Fibroblast of lung (primary cell): ENCODE measurements at regions not wholly inside any gene's neighbourhood (a gene's known extent, or its start where the extent isn't known, plus 50 kb on each side); places are given as distances from the start of the nearest gene placed in this dataset.
"Not testable (repeated sequence)": the region's sequence is repeated elsewhere in the genome, so short reads cannot be mapped to it uniquely, and the experiment has no call there.

Experiments used
- DNase-seq, 2 donors: peaks; one replicate each; pipeline versions ENCODE4 v3.0.0 to v3.0.0-alpha.2; 2010; ENCODE audit warnings: low read depth in 2 of 2
- H2AFZ ChIP-seq: 2 replicates; pipeline ENCODE4 v1.5.1; 2012; ENCODE audit warnings: low read length, control low read depth, inconsistent platforms
- H3K27ac ChIP-seq: 2 replicates; pipeline ENCODE4 v1.5.1; 2011; ENCODE audit warnings: low read length, control low read depth; ENCODE audit not compliant: insufficient read depth
- H3K27me3 ChIP-seq: 2 replicates; pipeline ENCODE4 v1.5.1; 2011; ENCODE audit warnings: mild to moderate bottlenecking, low read length; ENCODE audit not compliant: control insufficient read depth, insufficient read depth
- H3K36me3 ChIP-seq: 2 replicates; pipeline ENCODE4 v1.5.1; 2011; ENCODE audit warnings: low read length; ENCODE audit not compliant: control insufficient read depth, insufficient read depth
- H3K4me1 ChIP-seq: 2 replicates; pipeline ENCODE4 v1.5.1; 2011; ENCODE audit warnings: low read length; ENCODE audit not compliant: control insufficient read depth, insufficient read depth; ENCODE audit errors: extremely low read depth
- H3K4me2 ChIP-seq: 2 replicates; pipeline ENCODE4 v1.5.1; 2011; ENCODE audit warnings: low read length, control low read depth; ENCODE audit not compliant: insufficient read depth; ENCODE audit errors: extremely low read depth
- H3K4me3 ChIP-seq, 4 experiments: fragments of 200-600 bp in 1 of 4; sonication (generic) in 1 of 4; replicated peaks in 1 of 4; 2 replicates each; pipeline ENCODE4 v1.5.1; 2011 to 2016; ENCODE audit warnings: low read length in 4 of 4, low read depth in 3 of 4, mild to moderate bottlenecking in 3 of 4, control low read depth in 2 of 4, inconsistent platforms in 1 of 4, mixed read lengths in 1 of 4; ENCODE audit not compliant: insufficient read depth in 1 of 4; ENCODE audit errors: control extremely low read depth in 1 of 4
- H3K79me2 ChIP-seq: 2 replicates; pipeline ENCODE4 v1.5.1; 2012; ENCODE audit warnings: mild to moderate bottlenecking, low read length, inconsistent platforms; ENCODE audit not compliant: control insufficient read depth, insufficient read depth
- H3K9ac ChIP-seq: 2 replicates; pipeline ENCODE4 v1.5.1; 2011; ENCODE audit warnings: mild to moderate bottlenecking, low read length, control low read depth; ENCODE audit not compliant: insufficient read depth
- H3K9me3 ChIP-seq: 2 replicates; pipeline ENCODE4 v1.5.1; 2012; ENCODE audit warnings: low read depth, low read length; ENCODE audit not compliant: control insufficient read depth, insufficient read depth
- H4K20me1 ChIP-seq: 2 replicates; pipeline ENCODE4 v1.5.1; 2011; ENCODE audit warnings: low read length; ENCODE audit not compliant: control insufficient read depth, insufficient read depth; ENCODE audit errors: extremely low read depth
- CTCF ChIP-seq, 2 donors: IDR thresholded peaks in 1 of 2; conservative IDR thresholded peaks in 1 of 2; 1 replicate in 1 of 2; 2 replicates in 1 of 2; pipeline ENCODE4 v1.5.1; 2011 to 2012; ENCODE audit warnings: low read length in 2 of 2, control low read depth in 1 of 2, inconsistent platforms in 1 of 2, low read depth in 1 of 2, mild to moderate bottlenecking in 1 of 2
- EZH2 ChIP-seq: IDR thresholded peaks from 2 replicates; pipeline ENCODE4 v1.5.1; 2012; ENCODE audit warnings: low read length, control low read depth, mild to moderate bottlenecking; ENCODE audit errors: missing control alignments

GRCh38 chr10:131580076-131580652 lies 268.6 kb upstream of the TCERG1L start:
- Histone ChIP-seq H3K4me2 (no peak overlapping the region), H3K4me3 (no peak overlapping the region), H3K79me2 (no peaks in the 10 kb centered on the region), H3K4me1 (no peaks in the 10 kb centered on the region), H3K27ac (no peak overlapping the region), H2AFZ (no peak overlapping the region), H3K36me3 (no peaks in the 10 kb centered on the region), H3K27me3 (no peaks in the 10 kb centered on the region), H3K9ac (no peak overlapping the region), H4K20me1 (no peaks in the 10 kb centered on the region), H3K9me3 (no peaks in the 10 kb centered on the region)
- TF ChIP-seq CTCF (conservative IDR thresholded peaks at IDR 0.05 in 1 of 2, IDR thresholded peaks at IDR 0.05 in 1 of 2; ENCODE audit: low read depth in 1 of 2, low read length in 2 of 2) (no peak), EZH2 (no peak)
- DNase-seq: no peak

GRCh38 chr10:131580674-131581073 lies 269.2 kb upstream of the TCERG1L start:
- TF ChIP-seq CTCF (conservative IDR thresholded peaks at IDR 0.05 in 1 of 2, IDR thresholded peaks at IDR 0.05 in 1 of 2; ENCODE audit: low read depth in 1 of 2, low read length in 2 of 2) (no peak), EZH2 (no peak)
- Histone ChIP-seq H3K79me2 (no peaks in the 10 kb centered on the region), H2AFZ (no peak overlapping the region), H3K9me3 (no peaks in the 10 kb centered on the region), H3K27me3 (no peaks in the 10 kb centered on the region), H3K4me2 (no peak overlapping the region), H3K27ac (no peak overlapping the region), H3K4me1 (no peaks in the 10 kb centered on the region), H3K36me3 (no peaks in the 10 kb centered on the region), H3K9ac (no peak overlapping the region), H4K20me1 (no peaks in the 10 kb centered on the region), H3K4me3 (no peak overlapping the region)
- DNase-seq: no peak

- not testable (repeated sequence) for H3K27ac ChIP-seq, H2AFZ ChIP-seq, H4K20me1 ChIP-seq, H3K4me2 ChIP-seq, DNase-seq, H3K79me2 ChIP-seq, H3K9ac ChIP-seq, H3K27me3 ChIP-seq, H3K4me1 ChIP-seq, H3K36me3 ChIP-seq, H3K9me3 ChIP-seq, H3K4me3 ChIP-seq
These were observed 270.0 kb upstream of the TCERG1L start for GRCh38 chr10:131581547-131581946.
